Activated CD4-positive, alpha-beta T cell treated with anti-CD3 and anti-CD28 coated beads, Interleukin-2, amount 10 ng/mL, durations not matched to agents 7 days and 5 days (primary cell): ENCODE measurements at regions not wholly inside any gene's neighbourhood (a gene's known extent, or its start where the extent isn't known, plus 50 kb on each side); places are given as distances from the start of the nearest gene placed in this dataset.
"Not testable (repeated sequence)": the region's sequence is repeated elsewhere in the genome, so short reads cannot be mapped to it uniquely, and the experiment has no call there.

ENCODE experiments used
- CTCF ChIA-PET: fragments of 350-600 bp; sonication (Branson Sonifier 250); formaldehyde crosslinking; loops from one replicate; lab custom pipeline; 2021; ENCODE audit warnings: antibody characterized with exemption; lab: Charles Lee
- POLR2A ChIA-PET: fragments of 350-600 bp; sonication (Branson Sonifier 250); formaldehyde crosslinking; loops from one replicate; lab custom pipeline; 2021; ENCODE audit warnings: antibody characterized with exemption; lab: Charles Lee
- DNase-seq: peaks from one replicate; pipeline ENCODE4 v3.0.0-alpha.2; 2020
- H3K27ac Mint-ChIP-seq: one replicate; pipeline ENCODE4 v1.8.0; 2021; ENCODE audit warnings: mild to moderate bottlenecking, moderate library complexity, mixed read lengths
- H3K27me3 Mint-ChIP-seq: one replicate; pipeline ENCODE4 v1.8.0; 2021; ENCODE audit warnings: mixed read lengths
- H3K36me3 Mint-ChIP-seq: one replicate; pipeline ENCODE4 v1.8.0; 2021; ENCODE audit warnings: low read depth, mixed read lengths
- H3K4me1 Mint-ChIP-seq: one replicate; pipeline ENCODE4 v1.8.0; 2021; ENCODE audit warnings: mixed read lengths
- H3K4me3 Mint-ChIP-seq: one replicate; pipeline ENCODE4 v1.8.0; 2021; ENCODE audit warnings: mild to moderate bottlenecking, moderate library complexity, mixed read lengths
- H3K9me3 Mint-ChIP-seq: one replicate; pipeline ENCODE4 v1.8.0; 2021; ENCODE audit warnings: mixed read lengths

GRCh38 chr3:38960042-38960622 is 91.6 kb downstream of the SCN11A start:
- no peaks in the 10 kb centered on the region for H3K27me3 Mint-ChIP-seq
- H3K4me1 Mint-ChIP-seq = peaks cover 2% of the 10 kb centered on the region
- H3K4me3 Mint-ChIP-seq = no peak overlapping the region
- H3K36me3 Mint-ChIP-seq = no peaks in the 10 kb centered on the region
- H3K9me3 Mint-ChIP-seq = no peaks in the 10 kb centered on the region
- CTCF ChIA-PET = interaction anchor here (1.0 to 1.6 kb wide), 4 partner anchors 8 to 31 kb away, joined by 3 to 8 read pairs (median 3); no protein-coding TSS in a partner anchor
- POLR2A ChIA-PET = no interaction called here
- DNase-seq = no peak
- no peak overlapping the region for H3K27ac Mint-ChIP-seq

GRCh38 chr3:38958026-38958720 is 93.6 kb downstream of the SCN11A start:
- Mint-ChIP-seq H3K4me1 (peaks cover 2% of the 10 kb centered on the region), H3K27ac (no peak overlapping the region), H3K9me3 (no peaks in the 10 kb centered on the region), H3K4me3 (no peak overlapping the region), H3K27me3 (peaks cover 2% of the 10 kb centered on the region), H3K36me3 (no peaks in the 10 kb centered on the region)
- no peak for DNase-seq
- POLR2A ChIA-PET = no interaction called here
- CTCF ChIA-PET = no interaction called here

- Mint-ChIP-seq H3K27ac (no peak overlapping the region), H3K4me3 (no peak overlapping the region), H3K36me3 (no peaks in the 10 kb centered on the region), H3K9me3 (no peaks in the 10 kb centered on the region), H3K27me3 (peaks cover 5% of the 10 kb centered on the region), H3K4me1 (peaks cover 2% of the 10 kb centered on the region)
- CTCF ChIA-PET = no interaction called here
- POLR2A ChIA-PET = no interaction called here
- DNase-seq = no peak
Measured at GRCh38 chr3:38957296-38957695, 94.4 kb downstream of the SCN11A start.

- CTCF ChIA-PET = no interaction called here
- Mint-ChIP-seq H3K9me3 (no peaks in the 10 kb centered on the region), H3K4me1 (no peaks in the 10 kb centered on the region), H3K36me3 (no peaks in the 10 kb centered on the region), H3K27ac (no peak overlapping the region), H3K27me3 (peaks cover 5% of the 10 kb centered on the region), H3K4me3 (no peak overlapping the region)
- POLR2A ChIA-PET = no interaction called here
- no peak for DNase-seq
Measured at GRCh38 chr3:38952721-38953120, 99.0 kb downstream of the SCN11A start.

- H3K4me3 Mint-ChIP-seq, H3K4me1 Mint-ChIP-seq, H3K9me3 Mint-ChIP-seq, DNase-seq, CTCF ChIA-PET, H3K27me3 Mint-ChIP-seq, POLR2A ChIA-PET, H3K36me3 Mint-ChIP-seq, H3K27ac Mint-ChIP-seq: not testable (repeated sequence)
Measured at GRCh38 chr3:38951167-38951566, 100.6 kb downstream of the SCN11A start.

GRCh38 chr3:38950581-38950980 is 101.2 kb downstream of the SCN11A start:
- DNase-seq = no peak
- Mint-ChIP-seq H3K9me3 (no peaks in the 10 kb centered on the region), H3K36me3 (no peaks in the 10 kb centered on the region), H3K4me3 (no peak overlapping the region), H3K27me3 (peaks cover 5% of the 10 kb centered on the region), H3K27ac (no peak overlapping the region), H3K4me1 (no peaks in the 10 kb centered on the region)
- ChIA-PET CTCF (no interaction called here), POLR2A (no interaction called here)

- Mint-ChIP-seq H3K9me3 (no peaks in the 10 kb centered on the region), H3K36me3 (no peaks in the 10 kb centered on the region), H3K4me3 (no peak overlapping the region), H3K27ac (no peak overlapping the region), H3K4me1 (no peaks in the 10 kb centered on the region), H3K27me3 (peaks cover 5% of the 10 kb centered on the region)
- DNase-seq = no peak
- ChIA-PET POLR2A (no interaction called here), CTCF (no interaction called here)
Measured at GRCh38 chr3:38949994-38950393, 101.8 kb downstream of the SCN11A start.

- no peak for DNase-seq
- CTCF ChIA-PET = no interaction called here
- Mint-ChIP-seq H3K9me3 (no peaks in the 10 kb centered on the region), H3K4me1 (no peaks in the 10 kb centered on the region), H3K4me3 (no peak overlapping the region), H3K36me3 (no peaks in the 10 kb centered on the region), H3K27me3 (peaks cover 10% of the 10 kb centered on the region), H3K27ac (no peak overlapping the region)
- POLR2A ChIA-PET = no interaction called here
Measured at GRCh38 chr3:38940394-38940793, 111.3 kb downstream of the SCN11A start.

- POLR2A ChIA-PET = no interaction called here
Measured at GRCh38 chr3:38925351-38925750, 109.3 kb upstream of the SCN10A start.

GRCh38 chr3:38916706-38917105 is 100.7 kb upstream of the SCN10A start:
- Mint-ChIP-seq H3K4me3 (no peak overlapping the region), H3K27me3 (peaks cover 4% of the 10 kb centered on the region), H3K9me3 (no peaks in the 10 kb centered on the region), H3K36me3 (no peaks in the 10 kb centered on the region), H3K27ac (no peak overlapping the region), H3K4me1 (no peaks in the 10 kb centered on the region)
- no peak for DNase-seq
- POLR2A ChIA-PET = no interaction called here
- CTCF ChIA-PET = no interaction called here

More at GRCh38 chr3:38925351-38925750, 109.3 kb upstream of the SCN10A start:
- CTCF ChIA-PET = no interaction called here
- Mint-ChIP-seq H3K27ac (no peak overlapping the region), H3K27me3 (peaks cover 3% of the 10 kb centered on the region), H3K4me1 (no peaks in the 10 kb centered on the region), H3K4me3 (no peak overlapping the region), H3K9me3 (no peaks in the 10 kb centered on the region), H3K36me3 (no peaks in the 10 kb centered on the region)
- DNase-seq = no peak

- Mint-ChIP-seq H3K27me3 (peaks cover 9% of the 10 kb centered on the region), H3K4me3 (no peak overlapping the region), H3K9me3 (no peaks in the 10 kb centered on the region), H3K36me3 (no peaks in the 10 kb centered on the region), H3K27ac (no peak overlapping the region), H3K4me1 (no peaks in the 10 kb centered on the region)
- DNase-seq = no peak
- CTCF ChIA-PET = no interaction called here
- POLR2A ChIA-PET = no interaction called here
Measured at GRCh38 chr3:38907426-38907825, 91.4 kb upstream of the SCN10A start.

GRCh38 chr3:38890426-38890825 is 74.4 kb upstream of the SCN10A start:
- H3K4me1 Mint-ChIP-seq = no peaks in the 10 kb centered on the region
- no peak overlapping the region for H3K4me3 Mint-ChIP-seq
- H3K27me3 Mint-ChIP-seq = peaks cover 7% of the 10 kb centered on the region
- peaks cover 4% of the 10 kb centered on the region for H3K9me3 Mint-ChIP-seq
- H3K36me3 Mint-ChIP-seq = no peaks in the 10 kb centered on the region
- CTCF ChIA-PET = interaction anchor here (0.6 to 0.9 kb wide), 2 partner anchors 14 to 1329 kb away, joined by 3 to 4 read pairs; no protein-coding TSS in a partner anchor
- no peak overlapping the region for H3K27ac Mint-ChIP-seq
- DNase-seq = no peak
- POLR2A ChIA-PET = no interaction called here

GRCh38 chr3:38878646-38879045 is 62.6 kb upstream of the SCN10A start:
- Mint-ChIP-seq H3K27ac (no peak overlapping the region), H3K27me3 (peaks cover 2% of the 10 kb centered on the region), H3K9me3 (no peaks in the 10 kb centered on the region), H3K4me1 (no peaks in the 10 kb centered on the region), H3K4me3 (no peak overlapping the region), H3K36me3 (no peaks in the 10 kb centered on the region)
- ChIA-PET CTCF (interaction anchor here (1.3 kb wide), 1 partner anchor 12 kb away, joined by 4 read pairs; no protein-coding TSS in a partner anchor), POLR2A (no interaction called here)
- DNase-seq = no peak
